Stimulated activated CD4-positive, alpha-beta T cell treated with anti-CD3 and anti-CD28 coated beads, Interleukin-2, amount 100 ng/mL, for 4 hours (primary cell): ENCODE measurements at regions not wholly inside any gene's neighbourhood (a gene's known extent, or its start where the extent isn't known, plus 50 kb on each side); places are given as distances from the start of the nearest gene placed in this dataset.
"Not testable (repeated sequence)": the region's sequence is repeated elsewhere in the genome, so short reads cannot be mapped to it uniquely, and the experiment has no call there.

Experiments
- DNase-seq: peaks from one replicate; pipeline ENCODE4 v3.0.0-alpha.2; 2020; ENCODE audit warnings: low read depth

GRCh38 chr10:124180947-124181549 is 87.7 kb upstream of the CHST15 start:
- DNase-seq, result no peak

GRCh38 chr10:124180044-124180745 is 86.8 kb upstream of the CHST15 start:
- no peak for DNase-seq

- DNase-seq, result no peak
Measured at GRCh38 chr10:124179308-124180043, 86.1 kb upstream of the CHST15 start.

- DNase-seq, result no peak
Measured at GRCh38 chr10:124177180-124177518, 83.8 kb upstream of the CHST15 start.

GRCh38 chr10:124176349-124177179 is 83.2 kb upstream of the CHST15 start:
- no peak for DNase-seq

- DNase-seq, result no peak
Measured at GRCh38 chr10:124175701-124176348, 82.4 kb upstream of the CHST15 start.

- DNase-seq, result no peak
Measured at GRCh38 chr10:124174673-124175645, 81.6 kb upstream of the CHST15 start.

- DNase-seq, result no peak
Measured at GRCh38 chr10:124174071-124174566, 80.7 kb upstream of the CHST15 start.

- DNase-seq, result no peak
Measured at GRCh38 chr10:124173298-124173900, 80.0 kb upstream of the CHST15 start.

GRCh38 chr10:124172181-124172916 is 79.0 kb upstream of the CHST15 start:
- DNase-seq, result no peak

- DNase-seq, result no peak
Measured at GRCh38 chr10:124171561-124171960, 78.2 kb upstream of the CHST15 start.

GRCh38 chr10:124170631-124171030 is 77.2 kb upstream of the CHST15 start:
- no peak for DNase-seq

- no peak for DNase-seq
Measured at GRCh38 chr10:124168991-124169802, 75.8 kb upstream of the CHST15 start.

GRCh38 chr10:124168581-124168980 is 75.2 kb upstream of the CHST15 start:
- no peak for DNase-seq

GRCh38 chr10:124167925-124168324 is 74.5 kb upstream of the CHST15 start:
- not testable (repeated sequence) for DNase-seq

GRCh38 chr10:124166431-124167125 is 73.2 kb upstream of the CHST15 start:
- DNase-seq, result no peak

- DNase-seq, result no peak
Measured at GRCh38 chr10:124165827-124166226, 72.4 kb upstream of the CHST15 start.

- no peak for DNase-seq
Measured at GRCh38 chr10:124165311-124165710, 71.9 kb upstream of the CHST15 start.
